Choroid plexus epithelial cell (primary cell): ENCODE measurements at regions not wholly inside any gene's neighbourhood (a gene's known extent, or its start where the extent isn't known, plus 50 kb on each side); places are given as distances from the start of the nearest gene placed in this dataset.

ENCODE experiments used
- DNase-seq: peaks from one replicate; pipeline ENCODE4 v3.0.0-alpha.2; 2010; ENCODE audit warnings: low read depth
- H3K4me3 ChIP-seq: 2 replicates; pipeline ENCODE4 v1.5.1; 2011; ENCODE audit warnings: low read depth, mild to moderate bottlenecking, control low read depth, low read length, moderate library complexity
- CTCF ChIP-seq: conservative IDR thresholded peaks from 2 replicates; pipeline ENCODE4 v1.5.1; 2011; ENCODE audit warnings: low read depth, mild to moderate bottlenecking, control low read depth, inconsistent platforms, low read length, moderate library complexity

GRCh38 chr6:6820641-6821238 lies 232.2 kb downstream of the LY86 start:
- no peak for DNase-seq
- TF ChIP-seq CTCF, result no peak
- no peak overlapping the region for H3K4me3 ChIP-seq

GRCh38 chr6:6821639-6822261 lies 233.2 kb downstream of the LY86 start:
- TF ChIP-seq CTCF, result no peak

GRCh38 chr6:6823030-6823429 lies 234.5 kb downstream of the LY86 start:
- no peak overlapping the region for H3K4me3 ChIP-seq
- TF ChIP-seq CTCF, result no peak
- no peak for DNase-seq

More at GRCh38 chr6:6821639-6822261, 233.2 kb downstream of the LY86 start:
- no peak for DNase-seq
- no peak overlapping the region for H3K4me3 ChIP-seq

GRCh38 chr6:6823568-6824224 lies 235.2 kb downstream of the LY86 start:
- no peak overlapping the region for H3K4me3 ChIP-seq
- no peak for TF ChIP-seq CTCF
- no peak for DNase-seq

- TF ChIP-seq CTCF, result no peak
- no peak for DNase-seq
- H3K4me3 ChIP-seq, result no peak overlapping the region
Observed at GRCh38 chr6:6824381-6824780, 235.9 kb downstream of the LY86 start.

- no peak for DNase-seq
- H3K4me3 ChIP-seq, result no peak overlapping the region
- no peak for TF ChIP-seq CTCF
Observed at GRCh38 chr6:6825193-6825784, 236.8 kb downstream of the LY86 start.
